GM23338 (cell line): ENCODE measurements at regions not wholly inside any gene's neighbourhood (a gene's known extent, or its start where the extent isn't known, plus 50 kb on each side); places are given as distances from the start of the nearest gene placed in this dataset.

Experiments used
- ATAC-seq: fragments of 200-7000 bp; cut with Tn5 transposase; 3 replicates; pipeline ENCODE4 v1.9.1; 2020
- DNase-seq: peaks from one replicate; pipeline ENCODE4 v3.0.0-alpha.2; 2015; ENCODE audit warnings: low spot score
- H2AFZ ChIP-seq: fragments of 200-600 bp; sonication (generic); 2 replicates; pipeline ENCODE4 v1.8.0; 2016; ENCODE audit warnings: antibody characterized with exemption, mild to moderate bottlenecking, moderate library complexity
- H3F3A ChIP-seq: fragments of 200-600 bp; sonication (generic); replicated peaks from 2 replicates; pipeline ENCODE4 v1.8.0; 2017; ENCODE audit warnings: antibody characterized with exemption, mixed run types, low read depth
- H3K27ac ChIP-seq: fragments of 200-600 bp; sonication (generic); 2 replicates; pipeline ENCODE4 v1.6.1; 2016; ENCODE audit warnings: low read depth
- H3K27me3 ChIP-seq: fragments of 200-600 bp; sonication (generic); 2 replicates; pipeline ENCODE4 v1.8.0; 2016; ENCODE audit warnings: mild to moderate bottlenecking, mixed run types, moderate library complexity; ENCODE audit not compliant: insufficient read depth
- H3K36me3 ChIP-seq: fragments of 200-600 bp; sonication (generic); 2 replicates; pipeline ENCODE4 v1.8.0; 2016; ENCODE audit warnings: mild to moderate bottlenecking; ENCODE audit not compliant: insufficient read depth
- H3K4me1 ChIP-seq: fragments of 200-600 bp; sonication (generic); 2 replicates; pipeline ENCODE4 v1.8.0; 2016; ENCODE audit warnings: mild to moderate bottlenecking, moderate library complexity; ENCODE audit not compliant: insufficient read depth
- H3K4me2 ChIP-seq: fragments of 200-600 bp; sonication (generic); 2 replicates; pipeline ENCODE4 v1.7.1; 2017; ENCODE audit warnings: mixed run types
- H3K4me3 ChIP-seq: fragments of 200-600 bp; sonication (generic); 2 replicates; pipeline ENCODE4 v1.6.1; 2016; ENCODE audit warnings: mixed run types
- H3K79me2 ChIP-seq: fragments of 200-600 bp; sonication (generic); replicated peaks from 2 replicates; pipeline ENCODE4 v1.8.0; 2017; ENCODE audit warnings: mild to moderate bottlenecking; ENCODE audit not compliant: insufficient read depth
- H3K9me2 ChIP-seq: fragments of 200-600 bp; sonication (generic); 2 replicates; pipeline ENCODE4 v1.8.0; 2017; ENCODE audit not compliant: insufficient read depth
- H4K20me1 ChIP-seq: fragments of 200-600 bp; sonication (generic); replicated peaks from 2 replicates; pipeline ENCODE4 v1.8.0; 2017; ENCODE audit warnings: mild to moderate bottlenecking; ENCODE audit not compliant: insufficient read depth
- H3K27ac Mint-ChIP-seq: 2 replicates; pipeline ENCODE4 v1.8.0; 2020; ENCODE audit warnings: inconsistent platforms, mild to moderate bottlenecking, moderate library complexity, mixed read lengths
- H3K27me3 Mint-ChIP-seq: 3 replicates; pipeline ENCODE4 v1.8.0; 2022; ENCODE audit warnings: low read depth, mild to moderate bottlenecking, moderate library complexity, mixed read lengths, inconsistent platforms; ENCODE audit not compliant: insufficient read depth, poor library complexity
- H3K36me3 Mint-ChIP-seq: 3 replicates; pipeline ENCODE4 v1.8.0; 2021; ENCODE audit warnings: low read depth, mild to moderate bottlenecking, inconsistent platforms, moderate library complexity, mixed read lengths
- H3K4me1 Mint-ChIP-seq: 3 replicates; pipeline ENCODE4 v1.8.0; 2020; ENCODE audit warnings: mild to moderate bottlenecking, inconsistent platforms, mixed read lengths
- H3K4me3 Mint-ChIP-seq: 3 replicates; pipeline ENCODE4 v1.8.0; 2021; ENCODE audit warnings: moderate library complexity, mild to moderate bottlenecking, inconsistent platforms, mixed read lengths
- H3K9me3 Mint-ChIP-seq: 3 replicates; pipeline ENCODE4 v1.8.0; 2020; ENCODE audit warnings: moderate library complexity, mild to moderate bottlenecking, inconsistent platforms, mixed read lengths
- JUNB ChIP-seq: IDR thresholded peaks from one replicate; pipeline ENCODE4 v1.6.1; 2016; ENCODE audit warnings: antibody characterized with exemption; ENCODE audit not compliant: unreplicated experiment
- NANOG ChIP-seq: IDR thresholded peaks from 2 replicates; pipeline ENCODE4 v1.6.1; 2016; ENCODE audit warnings: antibody characterized with exemption, borderline replicate concordance
- POLR2AphosphoS5 ChIP-seq: IDR thresholded peaks from 2 replicates; pipeline ENCODE4 v1.6.1; 2016; ENCODE audit warnings: antibody characterized with exemption, low read depth
- REST ChIP-seq: IDR thresholded peaks from one replicate; pipeline ENCODE4 v1.6.1; 2018; ENCODE audit warnings: antibody characterized with exemption; ENCODE audit not compliant: unreplicated experiment
- STAT1 ChIP-seq: IDR thresholded peaks from one replicate; pipeline ENCODE4 v1.6.1; 2016; ENCODE audit warnings: antibody characterized with exemption; ENCODE audit not compliant: unreplicated experiment
- ZNF114 ChIP-seq: fragments of 250-450 bp; sonication (Bioruptor Pico); IDR thresholded peaks from 2 replicates; pipeline ENCODE4 v1.5.0; 2020; ENCODE audit warnings: mild to moderate bottlenecking, moderate library complexity
- ZNF462 ChIP-seq: fragments of 250-450 bp; sonication (Bioruptor Pico); IDR thresholded peaks from 2 replicates; pipeline ENCODE4 v1.5.0; 2020; ENCODE audit warnings: mild to moderate bottlenecking, moderate library complexity

GRCh38 chr20:56733967-56734366 lies 104.9 kb downstream of the TFAP2C start:
- TF ChIP-seq NANOG, result no peak
- no peak for TF ChIP-seq REST
- no peak for TF ChIP-seq ZNF462 (CRISPR knock-in tag)
- no peak for TF ChIP-seq POLR2AphosphoS5
- TF ChIP-seq STAT1, result no peak
- no peak for TF ChIP-seq JUNB
- no peak for TF ChIP-seq ZNF114 (CRISPR knock-in tag)
- DNase-seq, result peak; percentile 76

More at GRCh38 chr20:56733967-56734366, 104.9 kb downstream of the TFAP2C start:
- peak overlapping the region; percentile 68; the same call in 1 of the 2 replicates for H3K27ac ChIP-seq
- Mint-ChIP-seq H3K4me1 (peaks cover 53% of the 10 kb centered on the region), H3K27me3 (peaks cover 54% of the 10 kb centered on the region), H3K27ac (no peak overlapping the region), H3K4me3 (peak overlapping the region; percentile 40; the same call in 2 of the 3 replicates), H3K36me3 (no peaks in the 10 kb centered on the region), H3K9me3 (no peaks in the 10 kb centered on the region)
- H3K27me3 ChIP-seq, result peaks cover 33% of the 10 kb centered on the region
- H3K36me3 ChIP-seq, result no peaks in the 10 kb centered on the region
- no peaks in the 10 kb centered on the region for H3F3A ChIP-seq
- ATAC-seq, result peak; percentile 5
- no peaks in the 10 kb centered on the region for H4K20me1 ChIP-seq
- peaks cover 47% of the 10 kb centered on the region for H3K4me1 ChIP-seq
- H2AFZ ChIP-seq, result no peak overlapping the region
- no peaks in the 10 kb centered on the region for H3K79me2 ChIP-seq
- H3K4me2 ChIP-seq, result peak overlapping the region; percentile 55
- H3K9me2 ChIP-seq, result peaks cover 4% of the 10 kb centered on the region; the same call in 1 of the 2 replicates
- H3K4me3 ChIP-seq, result peak overlapping the region; percentile 10; the same call in 1 of the 2 replicates
